Vagina (tissue), 2 donors: ENCODE measurements at regions not wholly inside any gene's neighbourhood (a gene's known extent, or its start where the extent isn't known, plus 50 kb on each side); places are given as distances from the start of the nearest gene placed in this dataset.

Experiments
- DNase-seq, 2 donors: peaks; one replicate each; pipeline ENCODE4 v3.0.0-alpha.2; 2017; ENCODE audit errors: extremely low spot score in 2 of 2
- H3K27ac ChIP-seq: fragments of 200-600 bp; sonication (generic); one replicate; pipeline ENCODE4 v1.5.1; 2019
- H3K27me3 ChIP-seq: fragments of 200-600 bp; sonication (generic); one replicate; pipeline ENCODE4 v1.5.1; 2019
- H3K36me3 ChIP-seq, 2 donors: fragments of 200-600 bp; sonication (generic); one replicate each; pipeline ENCODE4 v1.5.1; 2017 to 2019
- H3K4me1 ChIP-seq: fragments of 200-600 bp; sonication (generic); one replicate; pipeline ENCODE4 v1.5.1; 2019
- H3K4me3 ChIP-seq, 2 donors: fragments of 200-600 bp; sonication (generic); 1 replicate in 1 of 2; 2 replicates in 1 of 2; pipeline ENCODE4 v1.5.1; 2016 to 2019
- H3K9me3 ChIP-seq: fragments of 200-600 bp; sonication (generic); one replicate; pipeline ENCODE4 v1.5.1; 2019
- POLR2A ChIP-seq, 2 donors: fragments of 450-650 bp; IDR thresholded peaks; one replicate each; pipeline ENCODE4 v1.6.1; 2017; ENCODE audit warnings: antibody characterized with exemption in 2 of 2, mild to moderate bottlenecking in 2 of 2, moderate library complexity in 2 of 2
- POLR2AphosphoS5 ChIP-seq, 2 donors: sonication (generic); formaldehyde crosslinking; IDR thresholded peaks; one replicate each; pipeline ENCODE4 v1.9.0; 2017; ENCODE audit warnings: antibody characterized with exemption in 2 of 2, mild to moderate bottlenecking in 2 of 2, low read depth in 1 of 2; ENCODE audit not compliant: insufficient read depth in 1 of 2
- intact Hi-C: fragments of 100-400 bp; cut with DNase I; formaldehyde crosslinking; loops from one replicate; pipeline ENCODE4 v1.15.1; 2023
- TF ChIP-seq, protein P1 (sequence below), 3 experiments: fragments of 450-650 bp in 2 of 3; fragments of 200-600 bp in 1 of 3; sonication (generic) in 1 of 3; IDR thresholded peaks; one replicate each; pipeline ENCODE4 v1.5.1; 2017 to 2019; ENCODE audit warnings: antibody characterized with exemption in 3 of 3, mild to moderate bottlenecking in 2 of 3, moderate library complexity in 2 of 3

GRCh38 chr11:42593441-42593840 lies 718.4 kb upstream of the API5 start:
- H3K9me3 ChIP-seq: no peaks in the 10 kb centered on the region
- H3K4me1 ChIP-seq: no peaks in the 10 kb centered on the region
- H3K36me3 ChIP-seq: no peaks in the 10 kb centered on the region
- TF ChIP-seq POLR2A (IDR thresholded peaks at IDR 0.05) (no peak), POLR2AphosphoS5 (IDR thresholded peaks at IDR 0.05; ENCODE audit: insufficient read depth in 1 of 2, low read depth in 1 of 2) (no peak)
- TF ChIP-seq, protein P1, sequence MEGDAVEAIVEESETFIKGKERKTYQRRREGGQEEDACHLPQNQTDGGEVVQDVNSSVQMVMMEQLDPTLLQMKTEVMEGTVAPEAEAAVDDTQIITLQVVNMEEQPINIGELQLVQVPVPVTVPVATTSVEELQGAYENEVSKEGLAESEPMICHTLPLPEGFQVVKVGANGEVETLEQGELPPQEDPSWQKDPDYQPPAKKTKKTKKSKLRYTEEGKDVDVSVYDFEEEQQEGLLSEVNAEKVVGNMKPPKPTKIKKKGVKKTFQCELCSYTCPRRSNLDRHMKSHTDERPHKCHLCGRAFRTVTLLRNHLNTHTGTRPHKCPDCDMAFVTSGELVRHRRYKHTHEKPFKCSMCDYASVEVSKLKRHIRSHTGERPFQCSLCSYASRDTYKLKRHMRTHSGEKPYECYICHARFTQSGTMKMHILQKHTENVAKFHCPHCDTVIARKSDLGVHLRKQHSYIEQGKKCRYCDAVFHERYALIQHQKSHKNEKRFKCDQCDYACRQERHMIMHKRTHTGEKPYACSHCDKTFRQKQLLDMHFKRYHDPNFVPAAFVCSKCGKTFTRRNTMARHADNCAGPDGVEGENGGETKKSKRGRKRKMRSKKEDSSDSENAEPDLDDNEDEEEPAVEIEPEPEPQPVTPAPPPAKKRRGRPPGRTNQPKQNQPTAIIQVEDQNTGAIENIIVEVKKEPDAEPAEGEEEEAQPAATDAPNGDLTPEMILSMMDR (IDR thresholded peaks at IDR 0.05): no peak
- no peak for DNase-seq
- intact Hi-C loops: no loop called here
- no peak overlapping the region for H3K4me3 ChIP-seq
- H3K27ac ChIP-seq: no peak overlapping the region
- H3K27me3 ChIP-seq: no peaks in the 10 kb centered on the region

DNA sequence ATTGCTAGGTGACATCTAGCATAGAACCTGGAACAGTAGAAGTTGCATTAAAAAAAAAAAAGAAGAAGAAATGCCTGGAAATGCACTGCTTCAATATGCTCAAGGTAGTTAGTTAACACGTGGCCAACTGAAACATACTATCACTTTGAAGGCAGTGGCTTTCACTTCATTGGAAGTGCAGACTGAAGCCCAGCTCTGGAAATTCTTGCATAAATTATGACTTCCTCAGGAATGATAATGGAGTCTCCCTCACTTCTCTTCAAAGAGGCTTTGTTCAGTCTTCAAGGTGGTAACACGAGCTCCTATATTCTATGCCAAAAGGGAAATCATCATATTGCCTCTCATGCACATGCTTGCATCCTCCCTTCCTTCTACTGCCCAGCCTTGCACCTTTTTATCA lies 715.9 kb upstream of the API5 start:
- H3K36me3 ChIP-seq: no peaks in the 10 kb centered on the region
- DNase-seq: no peak
- intact Hi-C loops: no loop called here
- no peak for TF ChIP-seq POLR2A (IDR thresholded peaks at IDR 0.05)
- TF ChIP-seq POLR2AphosphoS5 (IDR thresholded peaks at IDR 0.05; ENCODE audit: insufficient read depth in 1 of 2, low read depth in 1 of 2): no peak
- TF ChIP-seq, protein P1 (IDR thresholded peaks at IDR 0.05): no peak
- H3K9me3 ChIP-seq: no peaks in the 10 kb centered on the region
- H3K27me3 ChIP-seq: no peaks in the 10 kb centered on the region
- H3K4me3 ChIP-seq: no peak overlapping the region
- H3K27ac ChIP-seq: no peak overlapping the region
- H3K4me1 ChIP-seq: no peaks in the 10 kb centered on the region

GRCh38 chr11:42596576-42597145 lies 715.1 kb upstream of the API5 start:
- Histone ChIP-seq H3K4me1 (no peaks in the 10 kb centered on the region), H3K4me3 (no peak overlapping the region)
- intact Hi-C loops: no loop called here

GRCh38 chr11:42598341-42598740 lies 713.5 kb upstream of the API5 start:
- no peaks in the 10 kb centered on the region for H3K9me3 ChIP-seq
- no peak for DNase-seq
- no peaks in the 10 kb centered on the region for H3K4me1 ChIP-seq
- H3K27ac ChIP-seq: no peak overlapping the region
- TF ChIP-seq POLR2AphosphoS5 (IDR thresholded peaks at IDR 0.05; ENCODE audit: insufficient read depth in 1 of 2, low read depth in 1 of 2): no peak
- TF ChIP-seq, protein P1 (IDR thresholded peaks at IDR 0.05): no peak
- TF ChIP-seq POLR2A (IDR thresholded peaks at IDR 0.05): no peak
- no peak overlapping the region for H3K4me3 ChIP-seq
- H3K27me3 ChIP-seq: no peaks in the 10 kb centered on the region
- intact Hi-C loops: no loop called here
- no peaks in the 10 kb centered on the region for H3K36me3 ChIP-seq

More at GRCh38 chr11:42596576-42597145, 715.1 kb upstream of the API5 start:
- H3K9me3 ChIP-seq: no peaks in the 10 kb centered on the region
- TF ChIP-seq, protein P1 (IDR thresholded peaks at IDR 0.05): no peak
- TF ChIP-seq POLR2AphosphoS5 (IDR thresholded peaks at IDR 0.05; ENCODE audit: insufficient read depth in 1 of 2, low read depth in 1 of 2): no peak
- TF ChIP-seq POLR2A (IDR thresholded peaks at IDR 0.05): no peak
- no peak overlapping the region for H3K27ac ChIP-seq
- no peak for DNase-seq
- H3K36me3 ChIP-seq: no peaks in the 10 kb centered on the region
- no peaks in the 10 kb centered on the region for H3K27me3 ChIP-seq

DNA sequence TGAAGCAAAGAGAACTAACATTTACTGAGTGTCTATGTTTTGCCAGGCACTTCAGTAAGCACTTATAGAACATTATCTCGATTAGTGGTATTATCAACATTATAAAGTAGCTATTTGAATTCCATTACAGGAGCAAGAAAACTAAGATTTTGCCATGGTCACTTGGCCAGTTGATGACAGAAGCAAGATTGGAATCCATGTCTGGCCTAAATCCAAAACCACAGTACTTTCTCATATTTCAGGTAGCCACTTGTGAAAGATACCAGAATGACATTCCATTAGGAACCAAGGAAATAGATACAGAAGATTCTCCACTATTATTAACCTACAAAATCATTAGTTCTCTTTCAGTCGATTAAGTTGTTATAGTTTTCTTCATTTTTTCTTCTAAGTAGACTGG lies 691.0 kb upstream of the API5 start:
- intact Hi-C loops: no loop called here
- no peaks in the 10 kb centered on the region for H3K4me1 ChIP-seq
- H3K36me3 ChIP-seq: no peaks in the 10 kb centered on the region
- no peak overlapping the region for H3K4me3 ChIP-seq
- TF ChIP-seq POLR2AphosphoS5 (IDR thresholded peaks at IDR 0.05; ENCODE audit: insufficient read depth in 1 of 2, low read depth in 1 of 2) (no peak), POLR2A (IDR thresholded peaks at IDR 0.05) (no peak)
- TF ChIP-seq, protein P1 (IDR thresholded peaks at IDR 0.05): no peak
- H3K9me3 ChIP-seq: no peaks in the 10 kb centered on the region
- H3K27me3 ChIP-seq: no peaks in the 10 kb centered on the region
- no peak for DNase-seq
- no peak overlapping the region for H3K27ac ChIP-seq
